ENCODE measurements at regions not wholly inside any gene's neighbourhood (a gene's known extent, or its start where the extent isn't known, plus 50 kb on each side); places are given as distances from the start of the nearest gene placed in this dataset.
"Not testable (repeated sequence)": the region's sequence is repeated elsewhere in the genome, so short reads cannot be mapped to it uniquely, and the experiment has no call there.

DNA sequence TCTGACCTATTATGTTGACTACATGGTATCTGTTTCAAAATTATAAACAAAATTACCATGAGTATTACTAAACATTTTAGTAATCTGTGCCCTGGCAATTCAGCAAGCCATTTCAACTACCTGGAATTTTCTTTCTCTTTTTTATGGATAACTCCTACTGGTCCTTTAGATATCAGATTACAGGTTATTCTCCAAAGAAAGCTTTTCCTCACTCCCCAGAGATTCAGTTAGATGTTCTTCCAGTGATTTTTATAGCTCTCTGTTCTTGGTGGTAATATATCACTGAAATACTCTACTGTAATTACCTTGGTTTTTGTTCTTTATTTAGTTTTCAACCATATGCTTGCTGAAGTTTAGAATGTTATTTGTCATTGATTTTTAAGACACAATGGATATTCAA lies 930.2 kb upstream of the FOXG1 start:
- Histone ChIP-seq H3K9me3 (no peaks in the 10 kb centered on the region), H3K27ac (no peak overlapping the region), H3K4me3 (replicated peaks in 1 of 3) (no peak overlapping the region), H3K36me3 (no peaks in the 10 kb centered on the region), H3K27me3 (no peaks in the 10 kb centered on the region), H3K4me1 (no peaks in the 10 kb centered on the region)
- no peak for DNase-seq
- intact Hi-C loops (cut with DNase I) = no loop called here
- TF ChIP-seq, protein P1, sequence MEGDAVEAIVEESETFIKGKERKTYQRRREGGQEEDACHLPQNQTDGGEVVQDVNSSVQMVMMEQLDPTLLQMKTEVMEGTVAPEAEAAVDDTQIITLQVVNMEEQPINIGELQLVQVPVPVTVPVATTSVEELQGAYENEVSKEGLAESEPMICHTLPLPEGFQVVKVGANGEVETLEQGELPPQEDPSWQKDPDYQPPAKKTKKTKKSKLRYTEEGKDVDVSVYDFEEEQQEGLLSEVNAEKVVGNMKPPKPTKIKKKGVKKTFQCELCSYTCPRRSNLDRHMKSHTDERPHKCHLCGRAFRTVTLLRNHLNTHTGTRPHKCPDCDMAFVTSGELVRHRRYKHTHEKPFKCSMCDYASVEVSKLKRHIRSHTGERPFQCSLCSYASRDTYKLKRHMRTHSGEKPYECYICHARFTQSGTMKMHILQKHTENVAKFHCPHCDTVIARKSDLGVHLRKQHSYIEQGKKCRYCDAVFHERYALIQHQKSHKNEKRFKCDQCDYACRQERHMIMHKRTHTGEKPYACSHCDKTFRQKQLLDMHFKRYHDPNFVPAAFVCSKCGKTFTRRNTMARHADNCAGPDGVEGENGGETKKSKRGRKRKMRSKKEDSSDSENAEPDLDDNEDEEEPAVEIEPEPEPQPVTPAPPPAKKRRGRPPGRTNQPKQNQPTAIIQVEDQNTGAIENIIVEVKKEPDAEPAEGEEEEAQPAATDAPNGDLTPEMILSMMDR (IDR thresholded peaks at IDR 0.05) = no peak
- no peak for TF ChIP-seq POLR2A (IDR thresholded peaks at IDR 0.05)

DNA sequence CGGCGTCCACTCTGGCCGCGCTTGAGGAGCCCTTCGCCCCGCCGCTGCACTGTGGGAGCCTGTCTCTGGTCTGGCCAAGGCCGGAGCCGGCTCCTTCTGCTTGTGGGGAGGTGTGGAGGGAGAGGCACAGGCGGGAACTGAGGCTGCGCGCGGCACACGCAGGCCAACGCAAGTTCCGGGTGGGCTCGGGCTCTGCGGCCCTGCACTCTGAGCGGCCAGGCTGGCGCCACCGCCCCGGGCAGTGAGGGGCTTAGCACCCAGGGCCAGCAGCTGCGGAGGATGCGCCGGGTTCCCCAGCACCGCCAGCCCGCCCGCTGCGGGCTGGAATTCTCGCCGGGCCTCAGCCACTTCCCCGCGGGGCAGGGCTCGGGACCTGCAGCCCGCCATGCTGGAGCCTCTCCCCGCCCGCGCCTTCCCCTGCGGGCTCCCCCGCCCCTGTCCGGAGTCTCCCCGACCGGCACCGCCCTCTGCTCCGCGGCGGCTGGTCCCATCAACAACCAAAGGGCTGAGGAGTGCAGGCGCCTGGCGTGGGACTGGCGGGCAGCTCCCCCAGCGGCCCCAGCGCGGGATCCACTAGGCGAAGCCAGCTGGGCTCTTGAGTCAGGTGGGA lies 921.2 kb upstream of the FOXG1 start:
- TF ChIP-seq POLR2A (IDR thresholded peaks at IDR 0.05) = no peak
- TF ChIP-seq, protein P1 (IDR thresholded peaks at IDR 0.05) = no peak
- Histone ChIP-seq H3K4me1 (no peaks in the 10 kb centered on the region), H3K4me3 (replicated peaks in 1 of 3) (no peak overlapping the region), H3K9me3 (no peaks in the 10 kb centered on the region), H3K27me3 (no peaks in the 10 kb centered on the region), H3K27ac (no peak overlapping the region), H3K36me3 (no peaks in the 10 kb centered on the region)
- 95 to 98% methylated on average over 27 to 42 of the region's 54 CpGs for WGBS, 2 donors
- intact Hi-C loops (cut with DNase I) = no loop called here
- DNase-seq = no peak

DNA sequence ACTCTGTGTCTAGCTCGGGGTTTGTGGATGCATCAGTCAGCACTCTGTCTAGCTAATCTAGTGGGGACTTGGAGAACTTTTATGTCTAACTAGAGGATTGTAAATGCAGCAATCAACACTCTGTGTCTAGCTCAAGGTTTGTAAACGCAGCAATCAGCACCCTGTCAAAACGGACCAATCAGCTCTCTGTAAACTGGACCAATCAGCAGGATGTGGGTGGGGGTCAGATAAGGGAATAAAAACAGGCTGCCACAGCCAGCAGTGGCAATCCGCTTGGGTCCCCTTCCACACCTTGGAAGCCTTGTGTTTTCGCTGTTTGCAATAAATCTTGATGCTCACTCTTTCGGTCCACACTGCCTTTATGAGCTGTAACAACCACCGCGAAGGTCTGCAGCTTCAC lies 920.7 kb upstream of the FOXG1 start:
- Histone ChIP-seq H3K9me3 (no peaks in the 10 kb centered on the region), H3K36me3 (no peaks in the 10 kb centered on the region), H3K27me3 (no peaks in the 10 kb centered on the region), H3K4me3 (replicated peaks in 1 of 3) (no peak overlapping the region), H3K4me1 (no peaks in the 10 kb centered on the region), H3K27ac (no peak overlapping the region)
- WGBS, 2 donors = 91 to 92% methylated on average over 8 of the region's 8 CpGs
- intact Hi-C loops (cut with DNase I) = no loop called here
- TF ChIP-seq, protein P1 (IDR thresholded peaks at IDR 0.05) = no peak
- no peak for TF ChIP-seq POLR2A (IDR thresholded peaks at IDR 0.05)
- no peak for DNase-seq

DNA sequence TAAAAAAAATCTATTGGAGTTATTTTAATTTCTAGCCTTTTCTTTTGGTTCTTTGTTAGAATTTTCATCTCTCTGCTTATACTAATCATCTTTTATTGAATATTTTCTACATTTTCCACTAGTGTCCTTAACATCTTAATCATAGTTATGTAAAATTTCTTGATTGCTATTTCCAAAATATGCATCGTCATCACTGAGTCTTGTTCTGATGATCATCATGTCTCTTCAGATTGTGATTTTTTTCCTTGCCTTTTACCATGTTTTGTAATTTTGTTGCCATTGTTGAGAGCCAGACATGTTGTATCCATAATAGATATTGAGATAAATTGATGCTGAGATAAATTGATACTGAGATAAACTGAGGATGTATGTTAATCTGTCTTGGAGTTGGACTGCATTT lies 919.1 kb upstream of the FOXG1 start:
- H3K4me3 ChIP-seq (replicated peaks in 1 of 3); H3K9me3 ChIP-seq; H3K27ac ChIP-seq; H3K27me3 ChIP-seq; DNase-seq; H3K36me3 ChIP-seq; intact Hi-C loops (cut with DNase I); H3K4me1 ChIP-seq: not testable (repeated sequence)
- WGBS, 2 donors = 95 to 96% methylated on average over 1 of the region's 1 CpG

DNA sequence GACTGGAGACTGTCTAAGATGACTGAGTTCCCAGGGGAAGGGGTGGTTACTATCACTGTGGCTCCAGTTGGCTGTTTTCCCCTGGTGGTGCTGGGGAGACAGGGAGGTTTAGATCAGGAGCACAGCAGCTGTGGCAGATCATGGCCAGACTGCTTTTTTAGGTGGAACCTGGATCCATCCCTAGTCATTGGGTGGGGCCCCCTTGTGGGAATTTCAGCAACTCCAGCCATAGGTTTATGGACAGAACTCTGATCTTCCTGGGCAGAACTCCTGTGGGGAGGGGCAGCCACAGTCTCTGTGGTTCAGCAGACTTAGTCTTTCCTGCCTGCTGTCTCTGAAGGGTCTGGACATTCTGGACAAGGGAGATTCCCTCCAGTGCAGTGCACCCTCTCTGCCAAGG lies 917.4 kb upstream of the FOXG1 start:
- H3K27ac ChIP-seq, H3K4me1 ChIP-seq, DNase-seq: not testable (repeated sequence)

DNA sequence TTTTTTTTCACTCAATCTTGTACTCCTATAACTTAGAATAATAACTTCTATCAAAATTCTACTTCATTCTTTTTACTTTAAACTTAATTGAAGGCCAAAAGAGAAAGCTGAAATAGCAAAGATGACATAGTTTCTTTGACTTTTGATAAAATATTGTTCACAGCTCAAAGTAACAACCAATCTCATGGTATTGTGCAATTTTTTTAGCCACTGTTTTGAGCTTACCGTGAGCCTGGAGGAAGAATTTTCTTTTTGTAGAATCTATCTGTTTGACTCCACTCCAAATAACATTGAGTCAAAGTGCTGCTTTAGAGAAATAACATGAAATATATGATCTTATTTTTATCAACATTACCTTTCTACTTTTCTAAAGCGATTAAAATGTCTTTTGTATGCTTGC lies 903.9 kb upstream of the FOXG1 start:
- H3K27ac ChIP-seq = no peak overlapping the region
- H3K4me3 ChIP-seq (replicated peaks in 1 of 3) = no peak overlapping the region
- 71 to 76% methylated on average over 2 of the region's 2 CpGs for WGBS, 2 donors
- no peak for DNase-seq
- no peaks in the 10 kb centered on the region for H3K9me3 ChIP-seq
- no peak for TF ChIP-seq POLR2A (IDR thresholded peaks at IDR 0.05)
- TF ChIP-seq, protein P1 (IDR thresholded peaks at IDR 0.05) = no peak
- intact Hi-C loops (cut with DNase I) = no loop called here
- H3K27me3 ChIP-seq = no peaks in the 10 kb centered on the region
- H3K4me1 ChIP-seq = no peaks in the 10 kb centered on the region
- no peaks in the 10 kb centered on the region for H3K36me3 ChIP-seq

More for the DNA sequence above, 917.4 kb upstream of the FOXG1 start:
- H3K27me3 ChIP-seq; H3K4me3 ChIP-seq (replicated peaks in 1 of 3); intact Hi-C loops (cut with DNase I); H3K9me3 ChIP-seq; H3K36me3 ChIP-seq: not testable (repeated sequence)

Data from thyroid gland (tissue), 4 donors.